Endothelial cell of umbilical vein (primary cell): ENCODE measurements at regions not wholly inside any gene's neighbourhood (a gene's known extent, or its start where the extent isn't known, plus 50 kb on each side); places are given as distances from the start of the nearest gene placed in this dataset.

Experiments
- EZH2 ChIP-seq: IDR thresholded peaks from 2 replicates; pipeline ENCODE4 v1.6.1; 2012; ENCODE audit warnings: borderline replicate concordance, low read depth, mild to moderate bottlenecking, moderate library complexity, low read length, inconsistent platforms; ENCODE audit not compliant: severe bottlenecking
- JUN ChIP-seq: IDR thresholded peaks from 2 replicates; pipeline ENCODE4 v1.6.1; 2011; ENCODE audit warnings: borderline replicate concordance, low read depth; ENCODE audit not compliant: insufficient read length, insufficient read depth
- MYC ChIP-seq: IDR thresholded peaks from one replicate; pipeline ENCODE4 v1.6.1; 2011; ENCODE audit warnings: mild to moderate bottlenecking, low read depth, low read length
- POLR2A ChIP-seq: IDR thresholded peaks from 2 replicates; pipeline ENCODE4 v1.6.1; 2012; ENCODE audit warnings: low read depth, mild to moderate bottlenecking, control low read depth, low read length
- POLR2AphosphoS5 ChIP-seq: IDR thresholded peaks from 2 replicates; pipeline ENCODE4 v1.6.1; 2012; ENCODE audit warnings: low read depth, mild to moderate bottlenecking, control low read depth, low read length, moderate library complexity; ENCODE audit not compliant: insufficient read depth
- TF ChIP-seq, protein P1 (sequence below), 2 donors: IDR thresholded peaks; 1 replicate in 1 of 2; 2 replicates in 1 of 2; pipeline ENCODE4 v1.5.1; 2011; ENCODE audit warnings: low read length in 2 of 2, mild to moderate bottlenecking in 2 of 2, moderate library complexity in 2 of 2, control low read depth in 1 of 2, inconsistent platforms in 1 of 2, low read depth in 1 of 2; ENCODE audit not compliant: insufficient read depth in 1 of 2; ENCODE audit errors: extremely low read depth in 1 of 2

DNA sequence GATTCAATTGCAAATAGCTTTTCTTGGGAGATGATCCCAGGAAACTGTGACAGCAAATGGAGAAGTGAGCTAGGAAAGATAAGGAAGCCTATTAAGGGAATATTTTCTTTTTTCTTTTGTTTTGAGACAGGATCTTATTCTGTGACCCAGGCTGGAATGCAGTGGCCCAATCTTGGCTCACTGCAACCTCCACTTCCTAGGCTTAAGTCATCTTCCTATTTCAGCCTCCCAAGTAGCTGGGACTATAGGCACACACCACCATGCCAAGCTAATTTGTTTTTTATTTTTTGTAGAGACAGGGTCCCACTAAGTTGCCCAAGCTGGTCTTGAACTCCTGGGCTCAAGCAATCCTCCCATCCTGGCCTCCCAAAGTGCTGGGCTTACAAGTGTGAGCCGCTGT is 433.7 kb downstream of the RPS6KC1 start:
- TF ChIP-seq POLR2A (no peak), POLR2AphosphoS5 (no peak), MYC (no peak), JUN (no peak), EZH2 (no peak)
- TF ChIP-seq, protein P1, sequence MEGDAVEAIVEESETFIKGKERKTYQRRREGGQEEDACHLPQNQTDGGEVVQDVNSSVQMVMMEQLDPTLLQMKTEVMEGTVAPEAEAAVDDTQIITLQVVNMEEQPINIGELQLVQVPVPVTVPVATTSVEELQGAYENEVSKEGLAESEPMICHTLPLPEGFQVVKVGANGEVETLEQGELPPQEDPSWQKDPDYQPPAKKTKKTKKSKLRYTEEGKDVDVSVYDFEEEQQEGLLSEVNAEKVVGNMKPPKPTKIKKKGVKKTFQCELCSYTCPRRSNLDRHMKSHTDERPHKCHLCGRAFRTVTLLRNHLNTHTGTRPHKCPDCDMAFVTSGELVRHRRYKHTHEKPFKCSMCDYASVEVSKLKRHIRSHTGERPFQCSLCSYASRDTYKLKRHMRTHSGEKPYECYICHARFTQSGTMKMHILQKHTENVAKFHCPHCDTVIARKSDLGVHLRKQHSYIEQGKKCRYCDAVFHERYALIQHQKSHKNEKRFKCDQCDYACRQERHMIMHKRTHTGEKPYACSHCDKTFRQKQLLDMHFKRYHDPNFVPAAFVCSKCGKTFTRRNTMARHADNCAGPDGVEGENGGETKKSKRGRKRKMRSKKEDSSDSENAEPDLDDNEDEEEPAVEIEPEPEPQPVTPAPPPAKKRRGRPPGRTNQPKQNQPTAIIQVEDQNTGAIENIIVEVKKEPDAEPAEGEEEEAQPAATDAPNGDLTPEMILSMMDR (IDR thresholded peaks at IDR 0.05; ENCODE audit: extremely low read depth in 1 of 2, insufficient read depth in 1 of 2, low read depth in 1 of 2, low read length in 2 of 2), result no peak
